HG02798 (cell line): ENCODE measurements at regions not wholly inside any gene's neighbourhood (a gene's known extent, or its start where the extent isn't known, plus 50 kb on each side); places are given as distances from the start of the nearest gene placed in this dataset.

Source experiments
- ATAC-seq: cut with Tn5 transposase; IDR thresholded peaks from one replicate; pipeline ENCODE4 v1.9.1; 2021; ENCODE audit warnings: mild to moderate bottlenecking; ENCODE audit not compliant: unreplicated experiment, poor library complexity

DNA sequence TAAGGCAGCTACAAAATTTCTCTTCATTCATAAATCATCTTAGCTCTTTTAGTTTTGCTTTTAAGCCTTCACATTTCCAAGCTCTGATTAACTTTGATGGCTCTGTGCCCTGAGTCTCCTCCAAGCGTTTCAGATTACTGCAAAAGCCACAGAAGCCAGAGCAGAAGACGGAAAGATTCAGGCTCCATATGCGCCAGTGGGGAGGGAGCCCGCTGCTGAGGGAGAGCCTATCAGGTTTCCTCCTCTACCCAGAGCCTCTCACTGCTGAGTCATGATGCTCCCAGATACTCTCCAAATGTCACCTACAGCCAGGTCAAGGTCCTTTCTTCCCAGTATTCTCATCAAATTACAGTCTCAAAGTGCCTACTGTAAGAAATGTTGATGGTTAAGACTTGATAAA is 193.6 kb downstream of the RAP2A start:
- no peak for ATAC-seq

DNA sequence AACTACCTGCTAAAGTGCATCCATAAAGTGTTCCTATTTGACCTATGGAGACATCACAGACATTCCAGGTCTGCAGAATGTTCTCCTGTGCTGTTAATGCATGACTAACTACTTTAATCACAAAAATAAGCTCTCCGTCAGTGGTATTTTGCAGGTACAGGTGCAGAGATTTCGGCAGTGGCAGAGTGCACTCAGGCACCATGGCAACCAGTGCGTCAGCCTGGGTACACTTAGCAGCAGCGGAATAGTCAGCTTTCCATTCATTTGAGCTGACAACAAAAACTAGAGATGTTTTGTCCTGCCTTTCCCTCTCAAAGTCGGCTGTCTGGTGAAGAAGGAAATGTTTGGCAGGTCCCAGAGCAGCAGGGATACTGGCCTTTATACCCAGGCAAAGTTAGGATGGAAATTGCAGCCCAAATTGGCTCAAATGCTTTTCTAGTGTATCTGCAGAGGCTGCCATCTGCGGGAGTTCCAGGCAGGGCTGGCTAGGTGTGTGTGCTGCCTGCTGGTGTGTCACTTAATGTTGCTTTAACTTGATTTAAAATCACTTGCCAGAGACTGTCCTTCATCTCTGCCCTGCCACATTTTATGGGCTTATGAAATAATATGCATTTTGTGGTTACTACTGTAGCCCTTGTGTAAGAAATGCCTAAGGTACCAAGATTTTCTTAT is 195.8 kb downstream of the RAP2A start:
- ATAC-seq: no peak

DNA sequence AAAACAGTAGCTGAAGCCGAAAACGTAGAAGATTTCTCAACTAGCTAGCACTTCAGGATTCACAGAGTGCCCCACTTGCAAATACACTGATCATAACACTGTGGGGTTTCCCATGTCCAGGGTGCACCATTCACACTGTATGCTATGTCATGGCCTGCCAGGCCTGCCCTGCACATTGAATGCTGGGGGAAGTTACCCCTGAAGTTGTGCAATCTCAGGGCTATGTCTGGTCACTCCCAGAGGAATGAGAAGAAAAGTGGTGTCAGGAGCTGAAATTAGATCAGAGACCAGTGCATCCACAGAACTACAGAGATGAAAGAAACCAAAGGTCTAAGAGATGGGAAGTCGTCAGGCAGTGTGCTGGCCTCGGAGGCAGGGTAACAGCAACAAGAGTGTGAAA is 196.8 kb downstream of the RAP2A start:
- ATAC-seq: peak; percentile 16

DNA sequence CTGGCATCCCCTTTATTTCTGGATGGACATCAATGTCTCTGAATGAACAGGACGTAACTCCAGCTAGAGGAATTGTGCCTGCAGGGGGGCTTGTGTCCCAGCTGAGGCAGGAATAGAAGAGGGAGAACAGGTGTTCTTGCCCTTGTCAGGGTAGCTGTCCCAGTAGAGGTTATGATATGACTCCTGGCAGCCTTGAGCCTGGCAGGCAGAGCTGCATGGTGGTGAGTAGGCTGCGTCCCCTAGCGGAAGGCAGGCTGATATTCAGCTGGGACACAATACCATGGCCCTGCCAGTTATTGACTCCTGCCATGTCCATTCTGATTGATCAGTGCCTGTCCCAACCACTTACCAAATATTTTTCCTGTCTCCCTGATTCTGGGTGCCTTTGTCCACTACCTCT is 197.2 kb downstream of the RAP2A start:
- peak; percentile 47 for ATAC-seq

DNA sequence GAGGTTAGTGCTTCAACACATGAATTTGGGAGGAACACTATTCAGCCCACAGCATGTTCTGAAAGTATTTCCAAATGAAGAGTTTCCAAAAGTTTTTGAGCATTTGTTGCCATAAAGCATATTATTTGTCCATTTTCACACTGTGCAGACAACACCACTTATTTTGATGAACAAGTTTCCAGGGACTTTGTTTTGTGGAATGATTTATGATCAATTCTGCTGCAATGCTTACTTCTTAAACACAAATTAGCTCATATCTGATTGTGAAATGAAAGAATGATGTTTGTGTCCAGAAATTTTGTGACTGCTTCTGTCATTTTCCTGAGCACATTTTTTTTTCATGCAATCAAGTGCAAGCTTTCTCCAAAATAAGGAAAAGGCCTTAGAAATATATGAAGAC is 205.3 kb downstream of the RAP2A start:
- no peak for ATAC-seq

DNA sequence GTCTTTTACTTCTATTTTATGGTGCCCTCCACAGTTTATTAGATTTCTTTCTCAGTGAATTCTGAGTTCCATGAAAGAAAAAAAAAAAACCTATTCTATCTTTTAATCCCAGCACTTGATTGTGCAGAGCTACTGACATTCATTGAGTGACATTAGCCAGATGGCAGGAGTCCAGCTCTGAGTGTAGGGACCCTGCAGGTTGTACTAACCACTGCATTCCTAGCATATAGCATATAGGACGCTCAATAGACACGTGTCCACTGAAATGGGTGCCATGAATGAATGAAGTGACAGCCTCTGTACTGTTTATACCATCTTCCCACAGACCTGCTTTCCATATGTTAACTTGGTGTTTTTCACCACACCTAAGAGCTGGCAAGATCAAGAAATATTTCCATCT is 206.3 kb downstream of the RAP2A start:
- ATAC-seq: no peak

DNA sequence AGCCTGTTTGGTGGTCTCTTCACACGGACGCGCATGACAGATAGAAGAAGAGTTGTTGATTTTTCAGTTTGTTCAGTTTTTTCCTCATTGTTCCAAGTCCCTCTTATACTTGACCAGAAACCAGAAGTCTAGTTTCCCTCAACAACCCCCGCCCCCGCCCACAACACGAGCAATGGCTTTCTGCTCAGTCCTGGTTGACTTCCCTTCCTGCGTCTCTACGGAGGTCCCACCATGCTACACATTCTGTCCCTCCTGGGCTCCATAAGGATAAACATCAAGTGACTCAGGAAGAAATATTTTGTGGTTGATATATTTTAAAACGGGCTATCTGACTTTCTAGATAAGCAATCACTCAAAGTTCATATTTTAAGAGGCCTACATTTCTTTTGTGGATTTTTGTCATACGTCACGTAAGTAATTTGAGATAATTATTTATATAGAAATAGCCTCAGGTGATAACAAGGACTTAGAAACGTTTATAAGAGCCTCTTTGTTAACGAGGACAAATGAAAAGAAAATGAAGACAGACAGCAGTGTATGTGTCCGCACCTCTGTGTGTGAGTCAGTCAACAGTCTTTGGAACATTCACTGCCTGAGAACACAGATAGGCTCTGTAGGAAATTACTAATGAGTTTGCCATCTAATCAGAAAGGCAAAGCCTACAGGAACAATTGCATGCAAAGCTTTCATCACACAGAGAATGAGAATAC is 214.4 kb downstream of the RAP2A start:
- no peak for ATAC-seq

DNA sequence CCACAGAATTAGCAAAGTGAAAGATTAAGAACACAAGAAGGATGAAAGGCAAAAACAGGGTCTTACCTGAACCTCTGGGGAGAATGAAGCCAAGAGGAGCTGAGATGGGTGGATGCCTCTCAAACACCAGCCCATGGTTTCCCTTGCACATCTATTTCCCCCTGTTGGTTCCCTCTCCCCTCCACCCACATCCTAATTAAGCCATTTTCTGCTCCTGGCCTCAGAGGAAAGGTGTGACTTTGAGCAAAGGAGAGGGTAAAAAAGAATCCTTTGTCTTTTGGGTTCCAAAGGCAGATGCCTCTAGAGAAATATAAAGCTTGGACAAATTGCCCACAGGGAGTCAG is 214.9 kb downstream of the RAP2A start:
- ATAC-seq: no peak

DNA sequence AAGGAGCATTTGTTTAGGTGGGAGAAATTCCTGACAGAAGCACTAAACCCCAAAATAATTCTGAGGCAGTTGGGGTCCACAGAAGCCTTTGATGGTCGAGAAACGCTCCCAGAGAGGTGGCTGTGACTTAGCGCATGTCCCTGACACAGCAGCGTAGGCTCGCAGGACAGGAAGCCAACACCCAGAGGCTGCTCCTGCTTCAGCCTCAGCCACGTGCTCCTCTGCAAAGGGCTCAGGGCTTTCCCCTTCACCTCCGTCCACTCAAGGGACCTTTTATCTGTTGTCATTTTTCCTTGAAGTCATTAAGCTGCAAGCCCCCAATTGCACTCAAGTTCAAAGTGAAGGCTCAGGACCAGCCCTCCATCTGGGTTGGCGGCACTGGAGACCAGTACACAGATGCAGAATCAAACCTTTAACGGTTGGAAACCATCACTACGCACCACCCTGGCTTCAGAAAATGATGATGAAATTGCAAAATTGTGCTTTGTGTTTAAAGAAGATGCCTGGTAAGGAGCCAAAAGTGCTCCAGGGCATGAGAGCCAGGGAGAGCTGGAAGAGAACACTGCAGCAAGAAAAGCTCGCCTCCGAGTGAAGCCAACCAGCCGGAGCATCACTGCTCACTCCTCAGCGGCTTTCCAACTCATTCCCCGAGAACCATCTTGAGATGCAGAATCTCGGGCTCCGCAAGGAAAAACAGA is 219.6 kb downstream of the RAP2A start:
- no peak for ATAC-seq

DNA sequence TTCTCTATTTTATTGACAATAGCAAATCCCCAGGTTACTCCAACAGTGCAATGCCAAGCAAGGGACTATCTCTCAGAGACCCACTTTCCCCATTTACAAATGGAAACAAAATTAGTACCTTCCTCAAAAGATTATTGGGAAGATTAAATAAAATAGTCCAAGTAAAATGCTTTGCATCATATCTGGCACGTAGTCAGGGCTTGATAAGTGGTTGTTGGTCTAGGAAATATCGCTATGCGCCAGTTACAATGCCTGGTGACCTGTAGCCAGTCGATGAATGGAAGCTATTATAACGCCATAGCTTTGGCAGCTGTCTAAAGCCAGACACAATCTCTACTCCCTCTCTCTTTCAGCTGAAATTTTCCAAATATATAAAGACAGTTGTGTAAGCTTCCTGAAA is 220.3 kb downstream of the RAP2A start:
- no peak for ATAC-seq

DNA sequence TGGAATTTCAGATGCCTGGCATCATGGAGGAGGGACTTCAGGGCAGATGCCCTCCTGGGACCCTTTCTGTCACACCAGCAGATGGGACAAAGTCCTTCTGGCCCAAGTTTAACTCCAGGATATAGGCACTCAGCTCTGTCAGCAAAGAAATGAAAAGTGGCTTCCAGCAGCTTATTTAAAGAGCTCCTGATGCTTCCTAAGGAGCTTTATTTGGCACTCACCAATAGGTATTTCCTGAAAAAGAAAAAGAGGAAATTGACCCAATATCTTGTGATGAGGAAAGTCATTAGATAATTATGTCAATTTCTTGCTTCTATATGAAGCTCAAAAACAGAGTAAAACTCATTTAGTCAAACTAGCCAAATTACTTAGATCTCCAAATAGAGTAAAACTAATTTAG is 224.6 kb downstream of the RAP2A start:
- ATAC-seq: no peak

DNA sequence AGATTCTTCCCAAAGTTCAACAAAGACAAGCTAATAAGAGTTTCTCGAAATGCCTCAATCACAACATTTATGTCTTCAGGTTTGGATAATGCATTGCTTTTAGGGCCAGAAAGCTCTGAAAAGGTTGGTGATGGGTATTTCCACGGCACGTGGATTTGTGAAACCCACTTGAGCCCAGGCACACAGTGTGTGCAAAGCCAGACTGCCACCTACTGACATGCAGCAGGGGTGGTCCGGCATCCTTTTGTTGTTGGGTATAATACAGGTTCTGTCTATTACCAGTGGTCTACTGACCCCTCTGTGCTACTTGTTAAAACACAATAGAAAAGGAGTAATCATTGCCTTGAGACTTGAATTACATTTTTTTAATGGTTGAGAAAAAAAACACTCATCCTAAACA is 225.6 kb downstream of the RAP2A start:
- ATAC-seq: no peak

DNA sequence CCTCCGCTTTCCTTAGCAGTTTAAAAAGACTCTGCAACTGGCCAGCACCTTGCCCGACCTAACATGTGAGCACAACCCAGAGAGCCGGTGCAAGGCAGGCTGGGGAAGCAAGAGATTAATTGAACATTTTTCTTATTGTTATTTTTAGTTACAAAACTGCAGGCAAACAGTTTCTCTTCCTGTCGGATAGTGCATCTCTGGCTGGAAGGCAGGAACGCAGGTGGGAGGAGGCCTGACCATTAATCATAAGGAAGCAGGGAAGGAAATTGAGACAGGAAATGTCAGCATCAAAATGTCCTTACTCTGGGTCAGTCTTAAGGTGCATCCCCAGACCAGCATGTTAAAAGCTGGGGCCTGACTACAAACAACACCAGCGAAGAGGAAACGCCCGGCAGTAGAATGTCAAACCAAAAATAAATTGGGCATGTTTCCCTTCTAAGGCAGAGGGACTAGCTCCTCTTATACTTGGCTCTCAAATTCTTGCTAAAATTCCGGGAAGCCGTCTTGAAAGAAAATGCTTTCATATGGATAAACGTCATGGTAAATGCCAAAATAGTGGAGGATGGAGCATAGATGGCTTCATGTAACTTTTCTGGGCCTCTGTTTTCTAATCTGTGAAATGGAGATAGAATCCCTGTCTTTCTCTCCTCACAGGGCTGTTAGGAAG is 226.8 kb downstream of the RAP2A start:
- no peak for ATAC-seq

DNA sequence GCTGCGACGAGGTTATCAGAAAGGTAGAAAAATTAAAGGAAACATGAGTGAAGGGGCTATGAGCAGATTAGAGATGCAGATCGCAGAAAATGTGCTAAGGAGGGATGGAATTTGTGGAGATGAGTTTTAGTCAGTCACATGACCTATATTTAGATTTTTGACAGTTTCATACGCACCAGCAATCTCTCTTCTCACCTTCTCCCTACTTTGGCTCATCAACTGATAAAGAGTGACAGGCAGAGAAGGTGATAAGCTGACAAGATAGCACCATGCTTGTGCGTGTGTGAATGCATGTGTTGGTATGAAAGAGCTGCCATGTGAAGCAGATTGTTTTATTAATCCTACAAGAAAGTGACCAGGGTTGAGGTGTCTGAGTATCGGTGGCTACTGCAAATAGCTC is 252.6 kb downstream of the RAP2A start:
- ATAC-seq: no peak

DNA sequence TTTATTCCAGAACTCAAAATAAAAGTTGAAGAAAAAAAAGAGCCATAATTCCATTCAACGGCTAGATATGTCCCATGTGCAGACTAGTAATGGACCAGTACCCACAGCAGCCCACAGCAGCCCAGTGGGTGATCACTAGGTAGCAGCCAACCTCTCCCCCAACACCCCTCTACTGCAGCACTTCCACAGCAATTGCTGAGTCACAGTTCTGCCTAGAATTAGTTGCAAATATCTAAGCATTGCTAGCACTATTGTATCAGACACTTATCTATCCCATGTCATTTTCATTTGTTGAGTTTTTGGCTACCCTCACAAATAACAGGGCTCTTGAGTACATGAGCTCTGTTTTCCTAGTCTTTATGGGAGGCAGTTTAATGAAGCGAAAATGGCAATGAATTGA is 258.7 kb downstream of the RAP2A start:
- ATAC-seq: no peak

DNA sequence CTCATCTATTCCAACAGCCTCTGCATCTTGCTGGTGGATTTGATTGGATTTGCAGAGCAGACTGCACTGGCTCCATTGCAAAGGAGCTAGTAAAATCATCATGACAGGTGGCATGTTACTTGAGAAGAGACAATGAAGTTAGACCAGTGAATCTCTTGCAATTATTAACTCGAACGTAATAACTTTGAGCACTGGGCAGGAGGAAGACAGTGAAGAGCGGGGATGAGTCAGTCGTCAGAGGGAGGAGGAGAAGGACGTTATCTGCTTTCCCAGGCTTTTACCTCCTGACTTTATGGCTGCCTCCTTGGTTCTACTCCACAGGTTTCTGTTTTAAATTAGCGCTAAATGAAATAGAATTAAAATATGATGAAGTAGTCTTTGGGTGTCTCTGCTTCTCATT is 257.8 kb upstream of the IPO5 start:
- no peak for ATAC-seq

DNA sequence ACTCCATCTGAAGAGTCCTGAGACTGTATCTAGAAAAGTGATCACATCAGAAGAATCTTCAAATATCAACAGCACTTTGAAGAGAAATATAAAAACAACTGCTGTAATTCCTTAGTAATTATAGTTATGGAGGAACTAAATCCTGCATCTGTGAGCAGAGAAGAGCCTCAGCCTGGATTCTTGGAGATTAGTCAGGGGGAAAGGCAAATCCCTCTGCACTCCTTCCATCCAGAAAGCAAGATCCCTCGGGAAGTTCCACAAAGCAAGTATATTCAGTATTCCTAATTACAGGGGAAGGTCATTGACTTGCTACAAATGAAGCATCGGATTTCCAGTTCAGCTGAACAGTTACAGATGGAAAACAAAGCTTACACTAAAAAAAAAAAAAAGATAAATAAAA is 256.6 kb upstream of the IPO5 start:
- ATAC-seq: no peak

DNA sequence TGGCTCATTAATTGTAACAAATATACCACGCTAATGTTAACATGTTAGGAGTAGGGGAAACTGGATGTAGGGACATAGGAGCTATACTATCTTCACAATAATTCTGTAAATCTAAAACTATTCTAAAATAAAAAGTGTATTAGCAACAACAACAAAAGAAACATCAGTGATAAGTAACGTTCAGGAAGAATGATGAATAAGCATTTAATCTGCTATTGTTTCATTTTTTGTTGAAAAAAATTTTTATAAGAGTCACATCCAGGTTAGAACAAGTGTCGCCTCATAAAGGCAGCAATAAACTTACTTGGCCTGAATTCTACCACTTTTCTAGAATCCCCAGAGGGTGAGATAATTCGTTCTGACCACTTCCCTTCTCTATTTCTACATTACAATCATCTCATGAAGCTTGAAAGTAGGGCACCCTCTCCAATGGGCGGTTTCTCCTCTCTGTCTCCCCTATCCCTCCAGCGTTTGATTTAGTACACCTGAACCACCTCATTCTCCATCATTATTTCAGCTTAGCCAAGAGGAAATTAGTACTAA is 253.1 kb upstream of the IPO5 start:
- no peak for ATAC-seq

DNA sequence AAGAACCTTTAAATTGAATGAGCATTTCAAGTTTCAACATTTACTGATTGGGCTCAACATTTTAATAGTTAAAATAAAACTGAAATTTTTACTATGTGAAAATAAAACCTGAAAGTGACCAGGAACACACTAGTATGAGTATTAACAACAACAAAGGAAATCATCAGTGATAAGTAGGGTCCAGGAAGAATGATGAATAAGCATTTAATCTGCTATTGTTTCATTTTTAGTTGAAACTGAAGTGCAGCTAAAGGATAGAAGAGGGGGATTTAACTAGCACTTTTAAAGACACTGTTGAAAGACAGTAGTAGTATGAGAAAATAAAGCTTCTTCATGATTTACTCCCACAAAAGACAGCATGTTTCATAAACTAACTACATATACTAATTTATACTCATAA is 250.9 kb upstream of the IPO5 start:
- no peak for ATAC-seq

DNA sequence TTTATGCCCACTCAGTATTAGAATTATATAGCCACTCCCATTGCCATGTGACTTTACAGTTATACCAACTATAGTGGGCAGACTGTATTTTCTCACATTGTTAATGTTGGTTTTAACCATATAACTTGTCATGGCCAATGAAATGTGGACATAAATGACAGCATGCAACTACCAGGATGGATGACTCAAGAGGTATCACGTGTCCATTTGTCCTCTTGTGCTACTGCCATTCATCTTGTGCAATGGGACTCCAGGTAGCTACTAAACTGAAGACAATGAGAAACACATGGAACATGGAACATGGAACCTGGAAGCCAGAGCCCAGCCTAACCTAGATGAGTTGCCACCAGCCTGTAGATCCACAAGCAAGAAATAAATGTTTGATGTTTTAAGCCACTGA is 242.7 kb upstream of the IPO5 start:
- ATAC-seq: no peak

DNA sequence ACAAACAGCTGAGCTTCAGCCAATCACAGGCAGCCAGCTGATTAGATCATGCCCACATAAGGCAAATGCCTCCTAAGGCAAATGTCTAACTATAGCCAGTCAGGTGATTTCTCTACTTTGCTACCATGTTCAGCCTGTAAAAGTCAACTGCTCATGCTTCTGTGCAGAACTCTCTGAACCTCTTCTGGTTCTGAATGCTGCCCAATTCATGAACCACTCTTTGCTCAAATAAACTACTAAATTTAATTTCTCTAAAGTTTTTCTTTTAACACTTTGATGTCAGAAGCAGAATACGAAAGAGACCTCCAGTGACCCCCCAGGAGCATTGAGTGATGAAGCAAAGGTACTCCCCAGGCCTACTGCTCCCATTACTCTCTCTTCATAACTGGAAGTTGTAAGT is 240.7 kb upstream of the IPO5 start:
- no peak for ATAC-seq
